DMS79 (cell line): ENCODE measurements at regions not wholly inside any gene's neighbourhood (a gene's known extent, or its start where the extent isn't known, plus 50 kb on each side); places are given as distances from the start of the nearest gene placed in this dataset.

Source experiments
- DNase-seq: peaks from one replicate; lab custom pipeline; 2025; lab: John Stamatoyannopoulos, UW

GRCh38 chr22:47629791-47630655, 867.6 kb downstream of the TBC1D22A start:
- DNase-seq: no peak

- DNase-seq: no peak
Measured at GRCh38 chr22:47629273-47629711, 866.8 kb downstream of the TBC1D22A start.

GRCh38 chr22:47628477-47629272, 866.2 kb downstream of the TBC1D22A start:
- no peak for DNase-seq

GRCh38 chr22:47627556-47628253, 865.3 kb downstream of the TBC1D22A start:
- DNase-seq: no peak

- no peak for DNase-seq
Measured at GRCh38 chr22:47626428-47627390, 864.3 kb downstream of the TBC1D22A start.

- DNase-seq: no peak
Measured at GRCh38 chr22:47625531-47626427, 863.3 kb downstream of the TBC1D22A start.

GRCh38 chr22:47625013-47625385, 862.5 kb downstream of the TBC1D22A start:
- no peak for DNase-seq

- DNase-seq: no peak
Measured at GRCh38 chr22:47624252-47625012, 862.0 kb downstream of the TBC1D22A start.

- no peak for DNase-seq
Measured at GRCh38 chr22:47623763-47624148, 861.3 kb downstream of the TBC1D22A start.

- no peak for DNase-seq
Measured at GRCh38 chr22:47623066-47623762, 860.8 kb downstream of the TBC1D22A start.

- no peak for DNase-seq
Measured at GRCh38 chr22:47622541-47622940, 860.1 kb downstream of the TBC1D22A start.

GRCh38 chr22:47621253-47621652, 858.8 kb downstream of the TBC1D22A start:
- DNase-seq: no peak

GRCh38 chr22:47620391-47620790, 857.9 kb downstream of the TBC1D22A start:
- no peak for DNase-seq

GRCh38 chr22:47619631-47620030, 857.2 kb downstream of the TBC1D22A start:
- DNase-seq: no peak

- no peak for DNase-seq
Measured at GRCh38 chr22:47618180-47619010, 855.9 kb downstream of the TBC1D22A start.

- DNase-seq: no peak
Measured at GRCh38 chr22:47617186-47617585, 854.7 kb downstream of the TBC1D22A start.

- no peak for DNase-seq
Measured at GRCh38 chr22:47616396-47617020, 854.1 kb downstream of the TBC1D22A start.
